GM21381 (cell line): ENCODE measurements at regions not wholly inside any gene's neighbourhood (a gene's known extent, or its start where the extent isn't known, plus 50 kb on each side); places are given as distances from the start of the nearest gene placed in this dataset.
"Not testable (repeated sequence)": the region's sequence is repeated elsewhere in the genome, so short reads cannot be mapped to it uniquely, and the experiment has no call there.

ENCODE experiments used
- ATAC-seq: cut with Tn5 transposase; IDR thresholded peaks from one replicate; pipeline ENCODE4 v1.9.1; 2021; ENCODE audit warnings: mild to moderate bottlenecking, moderate library complexity; ENCODE audit not compliant: unreplicated experiment

- no peak for ATAC-seq
These were observed 1567.4 kb downstream of the EFNB2 start for GRCh38 chr13:104967836-104968630.

- no peak for ATAC-seq
These were observed 1568.1 kb downstream of the EFNB2 start for GRCh38 chr13:104967376-104967775.

- ATAC-seq: no peak
These were observed 1573.1 kb downstream of the EFNB2 start for GRCh38 chr13:104962411-104962810.

- no peak for ATAC-seq
These were observed 1574.2 kb downstream of the EFNB2 start for GRCh38 chr13:104961246-104961645.

GRCh38 chr13:104954210-104954609, 1581.3 kb downstream of the EFNB2 start:
- ATAC-seq: no peak

- no peak for ATAC-seq
These were observed 1581.9 kb downstream of the EFNB2 start for GRCh38 chr13:104953588-104953987.

GRCh38 chr13:104949840-104950740, 1585.4 kb downstream of the EFNB2 start:
- ATAC-seq: no peak

GRCh38 chr13:104944176-104944575, 1591.3 kb downstream of the EFNB2 start:
- ATAC-seq: no peak

GRCh38 chr13:104943331-104943730, 1592.1 kb downstream of the EFNB2 start:
- no peak for ATAC-seq

GRCh38 chr13:104937881-104938280, 1597.6 kb downstream of the EFNB2 start:
- ATAC-seq: no peak

GRCh38 chr13:104936304-104936703, 1599.2 kb downstream of the EFNB2 start:
- ATAC-seq: no peak

GRCh38 chr13:104920513-104920912, 1614.9 kb downstream of the EFNB2 start:
- not testable (repeated sequence) for ATAC-seq

- no peak for ATAC-seq
These were observed 1615.4 kb downstream of the EFNB2 start for GRCh38 chr13:104920091-104920490.

GRCh38 chr13:104900191-104900817, 1635.2 kb downstream of the EFNB2 start:
- no peak for ATAC-seq

- ATAC-seq: no peak
These were observed 1637.0 kb downstream of the EFNB2 start for GRCh38 chr13:104898484-104898883.

GRCh38 chr13:104895521-104895920, 1639.9 kb downstream of the EFNB2 start:
- no peak for ATAC-seq

- ATAC-seq: no peak
These were observed 1660.3 kb downstream of the EFNB2 start for GRCh38 chr13:104875038-104875754.

- ATAC-seq: no peak
These were observed 1663.3 kb downstream of the EFNB2 start for GRCh38 chr13:104872153-104872552.

- ATAC-seq: no peak
These were observed 1664.0 kb downstream of the EFNB2 start for GRCh38 chr13:104871456-104871855.

- no peak for ATAC-seq
These were observed 1666.0 kb downstream of the EFNB2 start for GRCh38 chr13:104869501-104869900.

GRCh38 chr13:104868806-104869205, 1666.7 kb downstream of the EFNB2 start:
- ATAC-seq: no peak
